Lower lobe of right lung (tissue), 2 donors: ENCODE measurements at regions not wholly inside any gene's neighbourhood (a gene's known extent, or its start where the extent isn't known, plus 50 kb on each side); places are given as distances from the start of the nearest gene placed in this dataset.

Experiments used
- ATAC-seq, 2 donors: fragments of 200-7000 bp; cut with Tn5 transposase; one replicate each; pipeline ENCODE4 v1.9.1; 2020 to 2022; ENCODE audit warnings: mild to moderate bottlenecking in 2 of 2, moderate library complexity in 2 of 2
- DNase-seq: peaks from one replicate; pipeline ENCODE4 v3.0.0-alpha.2; 2020
- H3K27ac ChIP-seq: fragments of 200-600 bp; one replicate; pipeline ENCODE4 v1.8.0; 2022
- H3K27me3 ChIP-seq: fragments of 200-600 bp; one replicate; pipeline ENCODE4 v1.8.0; 2022; ENCODE audit warnings: low read depth
- H3K36me3 ChIP-seq: fragments of 200-600 bp; one replicate; pipeline ENCODE4 v1.8.0; 2022; ENCODE audit warnings: mild to moderate bottlenecking
- H3K4me1 ChIP-seq: fragments of 200-600 bp; one replicate; pipeline ENCODE4 v1.8.0; 2022
- H3K4me3 ChIP-seq: fragments of 200-600 bp; one replicate; pipeline ENCODE4 v1.8.0; 2022; ENCODE audit warnings: mild to moderate bottlenecking
- H3K9me3 ChIP-seq: fragments of 200-600 bp; one replicate; pipeline ENCODE4 v1.8.0; 2022
- intact Hi-C: fragments of 100-400 bp; cut with DNase I; formaldehyde crosslinking; loops from one replicate; pipeline ENCODE4 v1.11.0; 2022
- TF ChIP-seq, protein P1 (sequence below): fragments of 200-600 bp; IDR thresholded peaks from one replicate; pipeline ENCODE4 v1.8.0; 2022; ENCODE audit warnings: antibody characterized with exemption, mild to moderate bottlenecking
- donor health status: DM: no; HTN: yes; CAD: no; lungs with severe emphysema.

GRCh38 chr14:104524726-104525125 lies 54.8 kb upstream of the C14orf180 start:
- no peak for DNase-seq
- TF ChIP-seq, protein P1, sequence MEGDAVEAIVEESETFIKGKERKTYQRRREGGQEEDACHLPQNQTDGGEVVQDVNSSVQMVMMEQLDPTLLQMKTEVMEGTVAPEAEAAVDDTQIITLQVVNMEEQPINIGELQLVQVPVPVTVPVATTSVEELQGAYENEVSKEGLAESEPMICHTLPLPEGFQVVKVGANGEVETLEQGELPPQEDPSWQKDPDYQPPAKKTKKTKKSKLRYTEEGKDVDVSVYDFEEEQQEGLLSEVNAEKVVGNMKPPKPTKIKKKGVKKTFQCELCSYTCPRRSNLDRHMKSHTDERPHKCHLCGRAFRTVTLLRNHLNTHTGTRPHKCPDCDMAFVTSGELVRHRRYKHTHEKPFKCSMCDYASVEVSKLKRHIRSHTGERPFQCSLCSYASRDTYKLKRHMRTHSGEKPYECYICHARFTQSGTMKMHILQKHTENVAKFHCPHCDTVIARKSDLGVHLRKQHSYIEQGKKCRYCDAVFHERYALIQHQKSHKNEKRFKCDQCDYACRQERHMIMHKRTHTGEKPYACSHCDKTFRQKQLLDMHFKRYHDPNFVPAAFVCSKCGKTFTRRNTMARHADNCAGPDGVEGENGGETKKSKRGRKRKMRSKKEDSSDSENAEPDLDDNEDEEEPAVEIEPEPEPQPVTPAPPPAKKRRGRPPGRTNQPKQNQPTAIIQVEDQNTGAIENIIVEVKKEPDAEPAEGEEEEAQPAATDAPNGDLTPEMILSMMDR, result no peak
- Histone ChIP-seq H3K27me3 (no peaks in the 10 kb centered on the region), H3K36me3 (no peaks in the 10 kb centered on the region), H3K4me3 (no peak overlapping the region), H3K27ac (no peak overlapping the region), H3K4me1 (no peaks in the 10 kb centered on the region), H3K9me3 (no peaks in the 10 kb centered on the region)
- intact Hi-C loops, result no loop called here
- ATAC-seq, result no peak

GRCh38 chr14:104526723-104527645 lies 52.6 kb upstream of the C14orf180 start:
- Histone ChIP-seq H3K4me3 (no peak overlapping the region), H3K36me3 (no peaks in the 10 kb centered on the region), H3K9me3 (no peaks in the 10 kb centered on the region), H3K27ac (no peak overlapping the region), H3K4me1 (no peaks in the 10 kb centered on the region), H3K27me3 (no peaks in the 10 kb centered on the region)
- intact Hi-C loops, result no loop called here
- TF ChIP-seq, protein P1, result no peak
- DNase-seq (no peak), ATAC-seq (no peak)

DNA sequence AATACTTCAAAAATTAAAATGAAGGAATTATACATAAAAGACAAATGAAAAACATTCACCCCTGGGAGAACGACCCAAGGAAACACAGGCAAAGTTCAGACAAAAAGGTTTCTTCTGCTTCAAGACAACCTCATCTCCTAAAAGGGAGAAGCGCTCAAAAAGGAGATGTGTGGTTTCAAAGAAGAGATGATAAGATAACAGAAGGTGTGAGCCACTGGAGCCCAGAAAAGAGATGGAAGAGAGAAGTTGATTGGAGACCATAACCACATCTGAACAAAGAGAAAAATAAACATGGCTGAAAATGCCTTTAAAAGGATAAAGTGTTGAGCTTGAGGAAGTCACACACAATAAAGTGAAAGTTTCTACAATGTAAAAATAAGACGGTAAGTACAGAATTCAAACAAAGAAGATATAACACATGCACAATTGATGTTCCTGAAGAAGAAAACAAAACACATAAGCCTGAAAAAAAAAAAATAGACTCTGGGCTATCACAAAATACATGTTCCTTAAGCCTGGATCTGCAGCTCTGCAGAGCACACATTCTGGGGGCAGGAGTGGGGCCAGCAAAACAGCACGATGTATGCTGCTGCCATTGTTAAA lies 51.6 kb upstream of the C14orf180 start:
- TF ChIP-seq, protein P1, result no peak
- no peaks in the 10 kb centered on the region for H3K36me3 ChIP-seq
- intact Hi-C loops, result no loop called here
- no peaks in the 10 kb centered on the region for H3K27me3 ChIP-seq
- DNase-seq, result no peak
- H3K27ac ChIP-seq, result no peak overlapping the region
- no peak overlapping the region for H3K4me3 ChIP-seq
- no peaks in the 10 kb centered on the region for H3K9me3 ChIP-seq
- ATAC-seq, result no peak
- no peaks in the 10 kb centered on the region for H3K4me1 ChIP-seq

GRCh38 chr14:104528496-104528895 lies 51.1 kb upstream of the C14orf180 start:
- Histone ChIP-seq H3K4me3 (no peak overlapping the region), H3K27ac (no peak overlapping the region), H3K36me3 (no peaks in the 10 kb centered on the region), H3K9me3 (no peaks in the 10 kb centered on the region), H3K4me1 (no peaks in the 10 kb centered on the region), H3K27me3 (no peaks in the 10 kb centered on the region)
- DNase-seq (peak; percentile 2), ATAC-seq (no peak)
- TF ChIP-seq, protein P1, result no peak
- intact Hi-C loops, result no loop called here
